Activated T-helper 17 cell treated with anti-CD3 and anti-CD28 coated beads, Interleukin-2, amount 50 U/mL, for 72 hours (primary cell): ENCODE measurements at regions not wholly inside any gene's neighbourhood (a gene's known extent, or its start where the extent isn't known, plus 50 kb on each side); places are given as distances from the start of the nearest gene placed in this dataset.

ENCODE experiments used
- ATAC-seq: fragments of 150-1000 bp; cut with Tn5 transposase; replicated peaks from 2 replicates; pipeline ENCODE4 v1.10.0; 2021; ENCODE audit warnings: mild to moderate bottlenecking, moderate library complexity
- H3K27ac Mint-ChIP-seq: one replicate; pipeline ENCODE4 v1.8.0; 2022; ENCODE audit warnings: mixed read lengths
- H3K27me3 Mint-ChIP-seq: one replicate; pipeline ENCODE4 v1.8.0; 2022; ENCODE audit warnings: mixed read lengths
- H3K36me3 Mint-ChIP-seq: one replicate; pipeline ENCODE4 v1.8.0; 2022; ENCODE audit warnings: low read depth, mild to moderate bottlenecking, mixed read lengths
- H3K4me1 Mint-ChIP-seq: one replicate; pipeline ENCODE4 v1.8.0; 2022; ENCODE audit warnings: mixed read lengths
- H3K4me3 Mint-ChIP-seq: one replicate; pipeline ENCODE4 v1.8.0; 2022; ENCODE audit warnings: mild to moderate bottlenecking, mixed read lengths
- H3K9me3 Mint-ChIP-seq: one replicate; pipeline ENCODE4 v1.8.0; 2022; ENCODE audit warnings: mixed read lengths

DNA sequence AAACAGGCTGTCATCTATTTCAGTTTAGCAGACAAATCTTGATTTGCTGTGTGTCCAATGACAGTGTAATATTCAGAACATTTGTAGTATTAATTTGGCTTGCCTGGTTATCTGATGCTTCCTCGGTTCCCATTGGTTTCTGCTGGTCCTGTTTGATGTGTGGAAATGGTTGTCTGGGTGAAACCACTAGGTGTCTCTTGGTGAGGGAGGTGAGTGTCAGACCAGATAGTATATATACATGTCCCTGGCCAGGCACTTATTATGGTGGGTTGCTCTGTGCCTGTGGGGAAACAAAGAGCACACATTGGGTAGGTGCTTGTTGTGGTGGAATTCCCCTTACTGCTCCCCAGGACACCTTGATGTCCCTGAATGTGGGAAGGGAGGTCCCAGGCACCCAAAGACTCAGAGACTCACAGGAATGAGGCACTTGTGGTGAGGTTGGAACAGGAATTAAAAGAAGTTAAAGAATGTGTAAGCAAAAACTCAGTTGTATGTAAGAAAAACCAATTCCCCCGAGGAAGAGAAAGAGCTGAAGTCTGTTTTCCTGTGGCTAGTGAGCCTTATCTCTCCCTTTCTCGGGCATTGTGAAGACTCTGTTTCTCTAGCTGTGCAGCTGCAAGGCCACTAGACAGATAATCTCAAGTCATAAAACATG lies 1519.1 kb downstream of the BRINP3 start:
- H3K9me3 Mint-ChIP-seq = peaks cover 12% of the 10 kb centered on the region
- H3K4me3 Mint-ChIP-seq = no peak overlapping the region
- no peaks in the 10 kb centered on the region for H3K36me3 Mint-ChIP-seq
- H3K27ac Mint-ChIP-seq = no peak overlapping the region
- no peak for ATAC-seq
- no peaks in the 10 kb centered on the region for H3K27me3 Mint-ChIP-seq
- H3K4me1 Mint-ChIP-seq = no peaks in the 10 kb centered on the region

DNA sequence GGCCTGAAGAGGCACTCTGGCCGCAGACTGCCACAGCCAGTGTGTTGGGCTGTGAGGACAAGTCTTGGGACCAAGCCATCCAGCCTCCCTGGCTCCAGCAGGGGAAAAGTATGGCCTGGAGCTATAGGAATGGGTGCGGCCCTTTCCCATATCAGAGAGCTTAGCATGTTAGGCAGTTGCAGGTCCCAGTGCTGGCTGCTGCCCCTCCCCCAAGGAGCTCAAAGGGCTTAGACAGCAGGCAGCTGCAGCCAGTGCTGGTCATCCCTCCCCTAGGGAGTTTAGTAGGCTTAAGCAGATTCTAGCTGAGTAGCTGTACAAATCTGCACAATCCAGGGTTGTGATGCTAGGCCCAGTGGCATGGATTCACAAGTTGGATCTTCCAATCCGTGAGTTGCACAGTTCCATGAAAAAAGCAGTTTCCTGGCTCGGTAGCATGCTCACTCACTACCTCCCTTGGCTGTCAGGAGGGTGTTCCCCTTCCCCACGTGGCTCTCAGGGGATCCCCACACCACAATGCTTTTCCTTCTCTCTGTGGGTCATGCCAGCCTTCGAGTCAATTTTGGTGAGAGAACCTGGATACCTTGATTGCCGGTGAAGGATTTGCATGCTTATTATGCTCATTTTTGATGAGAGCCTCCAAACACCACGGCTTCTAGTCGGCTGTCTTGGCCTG lies 1490.8 kb downstream of the BRINP3 start:
- ATAC-seq = no peak
- H3K36me3 Mint-ChIP-seq = no peaks in the 10 kb centered on the region
- H3K4me1 Mint-ChIP-seq = no peaks in the 10 kb centered on the region
- no peak overlapping the region for H3K4me3 Mint-ChIP-seq
- H3K27ac Mint-ChIP-seq = no peak overlapping the region
- no peaks in the 10 kb centered on the region for H3K27me3 Mint-ChIP-seq
- H3K9me3 Mint-ChIP-seq = peaks cover 10% of the 10 kb centered on the region

DNA sequence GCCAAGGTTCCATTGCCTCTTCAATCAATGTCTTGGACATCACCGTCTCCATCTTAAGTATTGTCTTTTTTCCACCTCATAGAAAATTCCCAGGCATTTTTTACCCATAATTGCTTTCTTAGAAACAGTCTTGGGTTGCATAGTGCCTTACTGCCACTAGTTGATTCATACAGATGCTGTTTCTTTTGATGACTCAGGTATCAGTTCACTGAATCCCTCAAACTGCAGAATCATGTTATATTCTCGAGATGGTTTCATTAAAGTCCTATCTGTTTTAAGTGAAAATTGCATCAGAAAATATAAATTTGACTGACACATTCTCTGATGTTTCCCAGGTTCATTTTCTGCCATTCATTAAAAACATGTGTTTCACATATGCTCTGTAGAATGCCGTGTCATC lies 1489.1 kb downstream of the BRINP3 start:
- ATAC-seq = no peak
- H3K36me3 Mint-ChIP-seq = no peaks in the 10 kb centered on the region
- H3K27me3 Mint-ChIP-seq = no peaks in the 10 kb centered on the region
- peaks cover 15% of the 10 kb centered on the region for H3K9me3 Mint-ChIP-seq
- no peak overlapping the region for H3K27ac Mint-ChIP-seq
- H3K4me3 Mint-ChIP-seq = no peak overlapping the region
- no peaks in the 10 kb centered on the region for H3K4me1 Mint-ChIP-seq

DNA sequence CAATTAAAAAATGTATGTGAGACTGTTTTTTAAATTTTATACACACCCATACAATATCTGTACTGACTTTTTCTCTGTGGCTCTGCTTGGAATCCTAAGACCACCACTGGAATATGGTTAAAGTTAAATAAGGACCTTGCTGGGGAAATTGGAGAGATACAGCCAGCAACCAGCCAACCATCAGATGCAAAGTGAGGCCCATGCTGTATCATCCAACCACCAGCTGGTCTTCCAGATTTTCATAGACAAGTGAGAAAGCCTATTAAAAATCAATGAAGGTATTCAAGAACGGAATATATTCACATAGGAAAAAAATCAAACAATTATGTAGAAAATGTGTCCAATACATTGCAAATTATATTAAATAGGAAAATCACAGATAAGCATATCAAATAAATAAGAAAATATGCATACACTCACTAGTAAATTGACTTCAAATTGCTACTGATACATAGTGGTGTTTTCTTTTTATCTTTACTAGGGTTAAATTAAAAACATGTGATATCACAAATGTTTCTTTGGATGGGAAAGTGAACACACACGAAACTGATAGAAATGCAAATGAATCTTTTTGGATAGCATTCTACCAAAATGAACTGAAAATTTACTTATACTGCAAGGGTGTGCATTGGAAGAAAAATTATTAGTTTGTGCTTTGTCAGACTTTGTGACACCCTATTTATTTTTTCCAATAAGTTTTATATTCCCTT lies 1486.3 kb downstream of the BRINP3 start:
- H3K4me1 Mint-ChIP-seq = no peaks in the 10 kb centered on the region
- peaks cover 17% of the 10 kb centered on the region for H3K9me3 Mint-ChIP-seq
- ATAC-seq = no peak
- H3K27me3 Mint-ChIP-seq = no peaks in the 10 kb centered on the region
- no peaks in the 10 kb centered on the region for H3K36me3 Mint-ChIP-seq
- no peak overlapping the region for H3K27ac Mint-ChIP-seq
- H3K4me3 Mint-ChIP-seq = no peak overlapping the region

DNA sequence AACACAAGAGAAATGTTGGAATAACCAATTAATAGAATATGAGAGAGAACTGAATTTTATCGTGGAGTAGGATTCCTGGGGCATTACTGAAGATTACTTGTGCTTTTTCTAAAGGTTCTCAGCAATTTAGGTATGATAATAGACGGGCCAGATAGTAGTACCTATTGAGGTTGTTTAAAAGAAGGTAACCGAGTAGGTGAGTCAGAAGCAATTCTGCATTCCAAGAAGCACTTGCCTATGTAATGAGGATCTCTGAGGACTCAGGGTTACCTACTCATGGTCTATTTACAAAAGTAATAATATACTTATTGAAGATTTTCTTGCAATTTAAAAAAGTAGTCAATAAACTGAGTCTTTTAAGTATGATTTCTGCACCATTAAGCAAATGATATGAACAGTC lies 1469.8 kb downstream of the BRINP3 start:
- Mint-ChIP-seq H3K9me3 (peaks cover 14% of the 10 kb centered on the region), H3K27me3 (no peaks in the 10 kb centered on the region), H3K4me3 (no peak overlapping the region), H3K36me3 (no peaks in the 10 kb centered on the region), H3K27ac (no peak overlapping the region), H3K4me1 (no peaks in the 10 kb centered on the region)
- ATAC-seq = no peak

DNA sequence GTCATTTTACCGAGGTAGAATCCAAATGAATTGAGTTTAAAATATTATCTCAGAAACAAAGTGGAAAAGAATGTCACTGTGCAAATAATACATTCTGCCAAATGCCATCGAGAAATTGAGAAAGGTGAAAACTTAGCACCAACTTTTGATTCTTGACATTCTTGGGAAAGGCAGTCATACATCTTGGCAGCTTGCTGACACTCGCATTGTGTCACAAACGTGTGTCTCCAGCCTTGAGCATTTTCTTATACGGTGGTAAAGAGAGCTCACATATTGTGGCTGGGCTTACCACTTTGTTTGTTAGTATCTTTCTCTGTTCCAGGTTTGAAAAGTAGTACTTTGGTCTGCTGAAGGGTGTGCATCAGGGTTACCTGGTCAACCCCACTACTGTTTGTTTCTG lies 1456.1 kb downstream of the BRINP3 start:
- H3K9me3 Mint-ChIP-seq = peaks cover 19% of the 10 kb centered on the region
- no peak for ATAC-seq
- H3K4me3 Mint-ChIP-seq = no peak overlapping the region
- no peaks in the 10 kb centered on the region for H3K27me3 Mint-ChIP-seq
- H3K4me1 Mint-ChIP-seq = no peaks in the 10 kb centered on the region
- H3K27ac Mint-ChIP-seq = no peak overlapping the region
- no peaks in the 10 kb centered on the region for H3K36me3 Mint-ChIP-seq

DNA sequence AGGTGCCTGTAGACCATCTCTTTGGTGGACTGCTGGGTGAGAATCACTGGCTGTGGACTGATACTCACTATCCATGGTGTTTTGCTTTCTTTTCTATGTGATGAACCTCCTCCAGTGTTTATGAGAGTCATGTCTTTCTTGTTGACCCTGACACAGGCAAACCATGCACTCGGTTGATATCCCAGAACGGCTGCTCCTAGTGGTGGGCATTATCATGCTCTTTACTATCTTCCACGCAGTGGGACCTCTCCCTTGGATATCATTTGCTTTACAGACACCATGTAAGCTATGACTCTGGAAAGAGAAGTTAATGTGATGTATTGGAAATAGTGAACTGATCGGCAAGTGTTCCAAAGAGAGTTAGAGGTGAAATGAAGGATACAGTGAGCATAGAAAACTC lies 1455.6 kb downstream of the BRINP3 start:
- Mint-ChIP-seq H3K4me1 (no peaks in the 10 kb centered on the region), H3K27me3 (no peaks in the 10 kb centered on the region), H3K36me3 (no peaks in the 10 kb centered on the region), H3K4me3 (no peak overlapping the region), H3K9me3 (peaks cover 14% of the 10 kb centered on the region), H3K27ac (no peak overlapping the region)
- no peak for ATAC-seq

DNA sequence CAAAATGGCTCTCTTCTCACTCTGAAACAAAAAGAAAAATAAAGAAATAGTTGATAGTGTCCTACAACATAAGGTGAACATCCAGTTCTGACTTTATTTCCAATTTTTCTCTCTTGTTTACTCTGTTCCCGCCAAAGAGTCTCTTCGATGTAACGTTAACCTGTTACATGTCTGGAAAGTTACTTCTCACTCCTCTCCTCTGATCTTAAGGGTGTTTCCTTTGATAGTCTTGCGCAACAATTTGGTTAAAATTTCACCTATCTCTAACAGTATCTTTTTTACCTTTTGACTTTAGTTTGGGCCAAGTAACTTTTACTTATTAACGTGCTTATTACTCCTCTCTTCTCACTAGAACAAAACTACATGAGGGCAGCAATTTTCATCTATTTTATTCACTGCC lies 1450.2 kb downstream of the BRINP3 start:
- Mint-ChIP-seq H3K4me3 (no peak overlapping the region), H3K27ac (no peak overlapping the region), H3K36me3 (no peaks in the 10 kb centered on the region), H3K27me3 (no peaks in the 10 kb centered on the region), H3K9me3 (peaks cover 18% of the 10 kb centered on the region), H3K4me1 (no peaks in the 10 kb centered on the region)
- ATAC-seq = no peak

DNA sequence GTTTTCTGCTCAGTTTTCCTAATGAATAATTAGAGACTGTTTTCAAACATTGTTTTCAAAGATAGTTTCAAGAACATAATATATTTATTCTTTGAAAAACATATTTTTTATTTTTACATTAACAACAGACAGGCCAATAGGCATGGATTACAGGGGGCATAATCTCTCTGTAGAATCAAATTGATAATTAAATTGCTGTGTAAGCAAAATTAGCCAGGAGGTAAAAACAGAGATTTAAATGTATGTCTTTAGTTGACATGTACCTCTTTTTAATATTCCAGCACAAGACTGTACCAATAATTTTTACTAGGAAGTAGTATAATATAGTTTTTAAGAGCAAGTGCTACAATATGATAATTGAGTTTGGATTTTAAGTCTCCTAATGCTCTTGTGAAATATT lies 1444.5 kb downstream of the BRINP3 start:
- no peak for ATAC-seq
- Mint-ChIP-seq H3K27ac (no peak overlapping the region), H3K36me3 (no peaks in the 10 kb centered on the region), H3K4me3 (no peak overlapping the region), H3K4me1 (no peaks in the 10 kb centered on the region), H3K27me3 (no peaks in the 10 kb centered on the region), H3K9me3 (peaks cover 6% of the 10 kb centered on the region)

DNA sequence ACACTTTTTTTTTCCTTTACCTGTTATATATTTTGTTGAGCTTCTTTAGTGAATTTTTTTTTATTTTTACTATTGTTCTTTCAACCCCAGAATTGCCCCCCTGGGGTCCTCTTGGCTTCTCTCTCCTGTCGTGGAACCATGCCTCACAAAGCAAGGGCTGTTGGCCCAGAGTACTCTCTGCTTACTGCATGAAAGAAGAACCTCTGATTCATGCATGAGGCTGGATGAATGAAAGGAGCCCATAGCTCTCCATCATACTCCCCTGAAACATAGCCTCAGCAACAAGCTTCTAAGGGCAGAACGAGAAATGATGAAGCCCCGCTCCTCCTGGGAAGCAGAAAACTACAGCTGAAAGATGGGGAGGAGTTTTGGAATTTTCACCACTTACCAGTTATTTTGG lies 1441.0 kb downstream of the BRINP3 start:
- no peaks in the 10 kb centered on the region for H3K4me1 Mint-ChIP-seq
- H3K4me3 Mint-ChIP-seq = no peak overlapping the region
- no peak overlapping the region for H3K27ac Mint-ChIP-seq
- no peak for ATAC-seq
- no peaks in the 10 kb centered on the region for H3K9me3 Mint-ChIP-seq
- no peaks in the 10 kb centered on the region for H3K36me3 Mint-ChIP-seq
- no peaks in the 10 kb centered on the region for H3K27me3 Mint-ChIP-seq

DNA sequence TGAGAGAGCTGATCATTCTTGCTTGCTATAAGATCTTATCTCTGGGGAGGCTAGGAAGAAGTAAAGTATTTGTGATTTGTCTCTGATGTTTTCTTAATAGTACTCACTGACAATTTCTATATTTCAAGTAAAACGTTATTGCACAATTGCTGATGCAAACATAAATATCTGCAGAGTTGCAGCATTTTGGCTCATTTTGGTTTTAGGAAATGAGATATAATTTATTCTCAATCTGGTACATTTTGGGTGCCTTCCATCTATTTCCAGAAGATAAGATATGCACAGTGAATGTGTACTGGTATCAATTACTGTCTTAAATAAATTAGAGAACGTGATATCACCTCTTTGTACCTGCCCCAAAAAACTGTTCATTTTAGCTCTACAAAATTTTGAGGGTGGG lies 1431.5 kb downstream of the BRINP3 start:
- Mint-ChIP-seq H3K4me1 (no peaks in the 10 kb centered on the region), H3K4me3 (no peak overlapping the region), H3K9me3 (peaks cover 14% of the 10 kb centered on the region), H3K27ac (no peak overlapping the region), H3K36me3 (no peaks in the 10 kb centered on the region), H3K27me3 (no peaks in the 10 kb centered on the region)
- no peak for ATAC-seq

DNA sequence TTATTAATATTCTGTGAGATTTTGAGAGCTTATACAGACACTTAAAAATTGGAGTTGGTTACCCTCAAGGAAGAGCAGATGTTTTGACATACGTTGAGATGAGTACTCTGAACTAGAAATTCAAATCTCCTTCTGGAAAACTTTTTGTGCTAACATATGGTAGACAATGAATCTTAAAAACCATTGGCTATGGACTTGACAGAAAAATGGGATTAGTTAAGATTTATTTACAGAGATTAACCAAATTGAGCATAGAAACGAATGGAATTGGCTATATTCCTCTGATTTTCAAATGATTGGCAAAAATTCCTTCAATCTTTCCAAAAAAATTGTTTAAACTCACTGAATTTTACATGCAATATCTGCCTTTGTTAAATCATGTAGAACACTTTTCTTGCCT lies 1392.9 kb downstream of the BRINP3 start:
- Mint-ChIP-seq H3K4me1 (no peaks in the 10 kb centered on the region), H3K4me3 (no peak overlapping the region)

DNA sequence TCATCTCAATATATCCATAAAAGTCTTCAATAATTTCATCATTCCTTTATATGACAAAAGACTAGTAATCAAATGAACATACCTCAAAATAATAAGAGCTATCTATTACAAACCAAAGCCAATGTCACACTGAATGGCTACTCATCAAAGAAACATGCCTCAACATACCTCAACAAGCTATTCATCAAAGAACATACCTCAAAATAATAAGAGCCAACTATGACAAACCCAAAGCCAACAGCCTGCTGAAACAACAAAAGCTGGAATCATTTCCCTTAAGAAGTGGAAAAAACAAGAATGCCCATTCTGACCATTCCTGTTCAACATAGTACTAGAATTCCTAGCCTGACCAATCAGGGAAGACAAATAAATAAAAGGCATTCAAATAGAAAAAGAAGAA lies 1373.7 kb downstream of the BRINP3 start:
- Mint-ChIP-seq H3K4me1 (no peaks in the 10 kb centered on the region), H3K36me3 (no peaks in the 10 kb centered on the region), H3K27me3 (no peaks in the 10 kb centered on the region), H3K27ac (no peak overlapping the region), H3K4me3 (no peak overlapping the region), H3K9me3 (peaks cover 20% of the 10 kb centered on the region)
- ATAC-seq = no peak

More for the DNA sequence above, 1392.9 kb downstream of the BRINP3 start:
- Mint-ChIP-seq H3K9me3 (no peaks in the 10 kb centered on the region), H3K27me3 (no peaks in the 10 kb centered on the region), H3K27ac (no peak overlapping the region), H3K36me3 (no peaks in the 10 kb centered on the region)
- no peak for ATAC-seq

DNA sequence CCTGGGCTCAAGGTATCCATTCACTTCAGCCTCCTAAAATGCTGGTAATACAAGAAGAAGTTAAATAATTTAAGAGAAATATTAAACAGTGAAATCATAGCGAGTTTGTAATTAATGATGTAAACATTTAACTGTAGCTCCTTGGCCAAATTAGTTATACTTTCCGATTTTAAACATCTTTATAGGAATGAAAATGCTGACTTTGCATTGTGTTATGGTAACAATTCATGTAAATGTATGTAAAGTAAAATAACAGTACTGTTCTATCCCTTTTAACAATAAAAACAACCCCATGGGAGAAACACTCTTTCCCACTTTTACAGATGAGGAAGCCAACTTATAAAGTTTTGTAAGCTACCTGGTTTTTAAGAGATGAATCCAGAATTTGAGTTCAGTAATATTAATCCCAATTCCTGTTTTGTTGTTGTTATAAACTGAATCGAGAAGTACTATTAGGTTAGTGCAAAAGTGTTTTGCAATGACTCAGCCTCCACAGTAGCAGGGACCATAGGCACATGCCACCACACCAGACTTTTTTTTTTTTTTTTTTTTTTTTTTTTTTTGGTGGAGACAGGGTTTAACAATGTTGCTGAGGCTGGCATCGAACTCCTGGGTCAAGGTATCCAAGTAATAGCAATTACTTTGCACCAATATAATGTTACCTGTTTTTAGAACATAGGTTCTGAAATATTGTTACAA lies 1360.4 kb downstream of the BRINP3 start:
- no peak overlapping the region for H3K27ac Mint-ChIP-seq
- H3K9me3 Mint-ChIP-seq = peaks cover 11% of the 10 kb centered on the region
- H3K4me3 Mint-ChIP-seq = no peak overlapping the region
- no peaks in the 10 kb centered on the region for H3K4me1 Mint-ChIP-seq
- H3K36me3 Mint-ChIP-seq = no peaks in the 10 kb centered on the region
- no peaks in the 10 kb centered on the region for H3K27me3 Mint-ChIP-seq
- no peak for ATAC-seq

DNA sequence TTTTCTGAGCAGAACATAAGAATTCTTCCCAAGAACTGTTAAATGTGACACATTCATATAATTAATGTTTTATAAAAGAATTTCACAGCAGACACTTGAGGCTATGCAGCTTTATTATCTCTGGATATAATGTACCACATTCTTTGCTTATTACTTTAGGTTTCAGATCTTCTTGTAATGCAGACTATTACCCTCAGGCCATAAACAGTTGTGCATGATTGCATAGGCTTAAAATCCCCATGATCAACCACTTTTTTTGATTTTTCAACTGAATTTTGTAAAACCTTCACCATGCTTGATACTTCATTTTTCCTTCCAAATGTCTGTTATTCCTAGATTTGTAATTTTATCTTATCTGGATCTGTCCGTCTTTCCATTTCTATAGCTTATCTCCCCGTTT lies 1355.7 kb downstream of the BRINP3 start:
- H3K4me1 Mint-ChIP-seq = no peaks in the 10 kb centered on the region
- H3K36me3 Mint-ChIP-seq = no peaks in the 10 kb centered on the region
- H3K27ac Mint-ChIP-seq = no peak overlapping the region
- peaks cover 11% of the 10 kb centered on the region for H3K9me3 Mint-ChIP-seq
- no peak for ATAC-seq
- no peak overlapping the region for H3K4me3 Mint-ChIP-seq
- no peaks in the 10 kb centered on the region for H3K27me3 Mint-ChIP-seq
